ENCODE measurements at regions not wholly inside any gene's neighbourhood (a gene's known extent, or its start where the extent isn't known, plus 50 kb on each side); places are given as distances from the start of the nearest gene placed in this dataset.

- Histone ChIP-seq H3K4ac (ENCODE audit: low read depth, low read length) (no peak overlapping the region), H2AK5ac (ENCODE audit: low read depth, low read length) (no peak overlapping the region), H2AK9ac (replicated peaks; ENCODE audit: low read depth, low read length, poor library complexity) (no peak overlapping the region), H3K9me3 (ENCODE audit: control insufficient read depth, insufficient read depth, low read length) (no peaks in the 10 kb centered on the region), H2BK20ac (ENCODE audit: low read depth, low read length) (no peak overlapping the region), H3K27ac (ENCODE audit: insufficient read depth, low read length) (no peak overlapping the region), H3K9me1 (ENCODE audit: insufficient read depth, low read length) (no peaks in the 10 kb centered on the region), H4K91ac (ENCODE audit: insufficient read depth, low read depth, low read length) (no peak overlapping the region), H2BK5ac (ENCODE audit: low read depth, low read length, poor library complexity, severe bottlenecking) (no peak overlapping the region), H2AFZ (replicated peaks; ENCODE audit: low read length, poor library complexity) (no peak overlapping the region), H3K4me3 (ENCODE audit: insufficient read depth, low read depth, low read length) (no peak overlapping the region), H3K27me3 (ENCODE audit: control insufficient read depth, insufficient read depth, low read length) (no peaks in the 10 kb centered on the region), H3K4me2 (ENCODE audit: low read depth, low read length) (no peak overlapping the region), H2BK120ac (ENCODE audit: low read depth, low read length) (no peak overlapping the region), H3K4me1 (ENCODE audit: control insufficient read depth, insufficient read depth, low read length) (no peaks in the 10 kb centered on the region), H4K5ac (ENCODE audit: low read depth, low read length) (no peak overlapping the region), H3K56ac (ENCODE audit: extremely low read depth, insufficient read depth, low read length) (no peak overlapping the region), H4K20me1 (ENCODE audit: insufficient read depth, low read length) (no peaks in the 10 kb centered on the region), H2BK15ac (ENCODE audit: low read depth, low read length) (no peak overlapping the region), H4K8ac (ENCODE audit: low read depth in 2 of 2, low read length in 2 of 2) (no peak overlapping the region), H3K36me3 (ENCODE audit: control insufficient read depth, insufficient read depth, low read length) (no peaks in the 10 kb centered on the region), H3K14ac (replicated peaks; ENCODE audit: low read depth, low read length) (no peak overlapping the region), H3K9ac (ENCODE audit: low read depth, low read length) (no peak overlapping the region), H3K18ac (ENCODE audit: low read depth, low read length) (no peak overlapping the region), H3K79me1 (ENCODE audit: low read depth in 1 of 2, low read length in 2 of 2) (no peaks in the 10 kb centered on the region), H3K23ac (ENCODE audit: low read depth, low read length) (no peak overlapping the region)
- CTCF ChIA-PET, result interaction anchor here (0.6 kb wide), 1 partner anchor 260 kb away, joined by 3 read pairs; no protein-coding TSS in a partner anchor
- in situ Hi-C loops (cut with MboI; ENCODE audit: low sequenced_read_pairs), result no loop called here
- no peak for TF ChIP-seq MAZ (IDR thresholded peaks at IDR 0.05; ENCODE audit: borderline replicate concordance, low read depth, low read length)
- peak; percentile 53 for TF ChIP-seq MAFK (IDR thresholded peaks at IDR 0.05; ENCODE audit: low read depth, low read length)
- TF ChIP-seq, protein P1, sequence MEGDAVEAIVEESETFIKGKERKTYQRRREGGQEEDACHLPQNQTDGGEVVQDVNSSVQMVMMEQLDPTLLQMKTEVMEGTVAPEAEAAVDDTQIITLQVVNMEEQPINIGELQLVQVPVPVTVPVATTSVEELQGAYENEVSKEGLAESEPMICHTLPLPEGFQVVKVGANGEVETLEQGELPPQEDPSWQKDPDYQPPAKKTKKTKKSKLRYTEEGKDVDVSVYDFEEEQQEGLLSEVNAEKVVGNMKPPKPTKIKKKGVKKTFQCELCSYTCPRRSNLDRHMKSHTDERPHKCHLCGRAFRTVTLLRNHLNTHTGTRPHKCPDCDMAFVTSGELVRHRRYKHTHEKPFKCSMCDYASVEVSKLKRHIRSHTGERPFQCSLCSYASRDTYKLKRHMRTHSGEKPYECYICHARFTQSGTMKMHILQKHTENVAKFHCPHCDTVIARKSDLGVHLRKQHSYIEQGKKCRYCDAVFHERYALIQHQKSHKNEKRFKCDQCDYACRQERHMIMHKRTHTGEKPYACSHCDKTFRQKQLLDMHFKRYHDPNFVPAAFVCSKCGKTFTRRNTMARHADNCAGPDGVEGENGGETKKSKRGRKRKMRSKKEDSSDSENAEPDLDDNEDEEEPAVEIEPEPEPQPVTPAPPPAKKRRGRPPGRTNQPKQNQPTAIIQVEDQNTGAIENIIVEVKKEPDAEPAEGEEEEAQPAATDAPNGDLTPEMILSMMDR (conservative IDR thresholded peaks at IDR 0.05; ENCODE audit: low read depth, low read length), result no peak
- no peak for TF ChIP-seq SMC3 (IDR thresholded peaks at IDR 0.05; ENCODE audit: low read depth, low read length)
- no peak for TF ChIP-seq NFE2L2 (IDR thresholded peaks at IDR 0.05; ENCODE audit: low read depth, low read length)
- TF ChIP-seq CEBPB (IDR thresholded peaks at IDR 0.05; ENCODE audit: low read depth, low read length), result no peak
- no peak for TF ChIP-seq CHD1 (IDR thresholded peaks at IDR 0.05; ENCODE audit: low read depth, low read length)
- dilution Hi-C loops (cut with HindIII; ENCODE audit: low sequenced_read_pairs, unreplicated experiment), result no loop called here
- no CpG with 5 or more reads among the region's 7 CpGs for WGBS, 2 experiments (ENCODE audit: extremely low coverage in 2 of 2, insufficient read length in 1 of 2)
- POLR2A ChIA-PET (ENCODE audit: unreplicated experiment), result interaction anchor here (0.6 kb wide), 1 partner anchor 370 kb away, joined by 3 read pairs; no protein-coding TSS in a partner anchor
- ATAC-seq (ENCODE audit: low read depth), result no peak
- intact Hi-C loops (cut with micrococcal nuclease), result no loop called here
- BruUV-seq (replicated peaks), result no TSS peak
- no peak for DNase-seq
Observed at GRCh38 chr14:36452860-36453259, 67.2 kb downstream of the NKX2-1 start.
